ENCODE measurements at regions not wholly inside any gene's neighbourhood (a gene's known extent, or its start where the extent isn't known, plus 50 kb on each side); places are given as distances from the start of the nearest gene placed in this dataset.

DNA sequence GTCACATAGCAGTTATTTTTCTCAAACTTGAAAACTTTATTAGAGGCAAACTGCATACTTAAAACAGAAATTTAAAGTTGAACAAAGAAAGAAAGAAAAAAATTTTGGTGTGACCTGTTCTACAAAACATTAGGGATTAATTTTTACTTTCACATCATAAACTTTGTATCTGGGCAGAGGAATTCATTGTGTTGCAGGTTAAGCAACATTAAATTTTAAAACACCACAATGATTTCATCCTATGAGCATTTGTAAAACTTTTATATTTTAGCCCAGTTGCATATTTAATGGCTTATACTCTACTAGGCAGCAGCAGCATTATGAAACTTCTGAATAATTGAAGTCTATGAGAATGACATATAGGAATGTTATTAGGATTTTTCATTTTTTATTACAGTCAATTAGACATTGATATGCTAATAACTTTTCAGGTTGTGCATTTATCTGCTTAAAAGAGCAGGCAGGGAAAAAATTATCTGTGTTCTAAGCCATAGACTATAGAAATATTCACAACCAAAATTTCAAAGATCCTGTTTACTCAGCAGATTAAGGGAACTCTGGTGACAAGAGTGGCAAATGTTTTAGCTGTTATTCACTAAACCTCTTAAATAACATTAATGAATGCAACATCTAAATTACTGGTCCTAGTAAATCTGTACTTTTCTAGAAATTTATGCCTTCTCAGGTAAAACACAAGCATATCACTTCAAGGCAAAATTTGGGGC lies 1088.5 kb upstream of the CDH6 start:
- Histone ChIP-seq H3K4me1 (ENCODE audit: insufficient read depth, low read length) (no peaks in the 10 kb centered on the region), H3K27me3 (ENCODE audit: control insufficient read depth in 1 of 2, insufficient read depth in 2 of 2, low read length in 2 of 2) (no peaks in the 10 kb centered on the region), H3K9me3 (ENCODE audit: control insufficient read depth in 1 of 2, insufficient read depth in 1 of 2, low read length in 2 of 2) (peaks cover 0 to 10% of the 10 kb centered on the region in 2 experiments), H3K4me3 (ENCODE audit: low read length) (no peak overlapping the region), H3K36me3 (ENCODE audit: insufficient read depth, low read length) (no peaks in the 10 kb centered on the region), H3K27ac (ENCODE audit: low read depth in 1 of 2, low read length in 2 of 2) (no peak overlapping the region)
- DNase-seq (no peak), ATAC-seq (ENCODE audit: poor library complexity) (no peak)
- intact Hi-C loops (cut with DNase I, micrococcal nuclease) = no loop called here
- H3K4me1 Mint-ChIP-seq (ENCODE audit: low read depth) = no peaks in the 10 kb centered on the region
- H3K27me3 Mint-ChIP-seq = no peaks in the 10 kb centered on the region
- ChIA-PET CTCF (no interaction called here), POLR2A (no interaction called here)
- peaks cover 4% of the 10 kb centered on the region for H3K9me3 Mint-ChIP-seq
- H3K4me3 Mint-ChIP-seq = no peak overlapping the region
- H3K36me3 Mint-ChIP-seq (ENCODE audit: low read depth) = no peaks in the 10 kb centered on the region
- H3K27ac Mint-ChIP-seq = no peak overlapping the region
- TF ChIP-seq, protein P1, sequence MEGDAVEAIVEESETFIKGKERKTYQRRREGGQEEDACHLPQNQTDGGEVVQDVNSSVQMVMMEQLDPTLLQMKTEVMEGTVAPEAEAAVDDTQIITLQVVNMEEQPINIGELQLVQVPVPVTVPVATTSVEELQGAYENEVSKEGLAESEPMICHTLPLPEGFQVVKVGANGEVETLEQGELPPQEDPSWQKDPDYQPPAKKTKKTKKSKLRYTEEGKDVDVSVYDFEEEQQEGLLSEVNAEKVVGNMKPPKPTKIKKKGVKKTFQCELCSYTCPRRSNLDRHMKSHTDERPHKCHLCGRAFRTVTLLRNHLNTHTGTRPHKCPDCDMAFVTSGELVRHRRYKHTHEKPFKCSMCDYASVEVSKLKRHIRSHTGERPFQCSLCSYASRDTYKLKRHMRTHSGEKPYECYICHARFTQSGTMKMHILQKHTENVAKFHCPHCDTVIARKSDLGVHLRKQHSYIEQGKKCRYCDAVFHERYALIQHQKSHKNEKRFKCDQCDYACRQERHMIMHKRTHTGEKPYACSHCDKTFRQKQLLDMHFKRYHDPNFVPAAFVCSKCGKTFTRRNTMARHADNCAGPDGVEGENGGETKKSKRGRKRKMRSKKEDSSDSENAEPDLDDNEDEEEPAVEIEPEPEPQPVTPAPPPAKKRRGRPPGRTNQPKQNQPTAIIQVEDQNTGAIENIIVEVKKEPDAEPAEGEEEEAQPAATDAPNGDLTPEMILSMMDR (IDR thresholded peaks at IDR 0.05) = no peak

DNA sequence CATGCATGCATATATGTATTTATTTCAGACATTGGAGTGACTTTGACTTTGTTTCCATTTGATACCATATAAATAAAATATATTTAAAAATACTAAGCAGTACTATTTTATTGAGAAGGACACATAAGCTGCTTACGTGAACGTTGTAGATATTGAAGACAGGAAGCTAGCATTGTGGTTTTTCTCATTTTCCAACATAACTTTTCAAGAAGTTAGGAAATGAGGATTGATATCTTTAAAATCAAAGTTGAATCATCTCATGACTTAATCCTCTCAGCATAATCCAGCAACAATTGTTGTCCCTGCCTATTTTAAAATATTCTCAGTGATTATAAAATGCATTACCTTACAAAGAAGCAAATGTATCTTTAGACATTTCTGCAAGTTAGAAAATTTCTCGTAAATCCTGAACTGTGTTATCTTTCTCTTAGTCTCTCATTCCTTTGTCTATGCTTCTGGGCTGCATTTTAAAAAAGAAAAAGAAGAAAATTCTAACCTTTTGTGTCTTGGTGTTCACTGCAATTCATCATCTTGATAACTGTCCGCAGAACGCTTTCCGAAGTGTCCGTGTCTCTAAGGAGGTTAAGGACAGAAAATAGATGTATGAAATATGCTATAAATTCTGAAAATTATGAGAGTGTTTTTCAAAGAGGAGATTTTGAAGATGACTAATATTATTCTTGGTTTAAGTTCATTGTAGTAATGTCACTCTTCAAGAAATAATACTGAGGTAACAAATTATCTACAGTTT lies 1089.9 kb upstream of the CDH6 start:
- ChIA-PET POLR2A (interaction anchor here (0.6 kb wide), 1 partner anchor 178 kb away, joined by 3 read pairs; no protein-coding TSS in a partner anchor), CTCF (no interaction called here)
- H3K4me3 Mint-ChIP-seq = no peak overlapping the region
- Histone ChIP-seq H3K36me3 (ENCODE audit: insufficient read depth, low read length) (no peaks in the 10 kb centered on the region), H3K9me3 (ENCODE audit: control insufficient read depth in 1 of 2, insufficient read depth in 1 of 2, low read length in 2 of 2) (peaks cover 0 to 10% of the 10 kb centered on the region in 2 experiments), H3K4me3 (ENCODE audit: low read length) (no peak overlapping the region), H3K4me1 (ENCODE audit: insufficient read depth, low read length) (no peaks in the 10 kb centered on the region), H3K27ac (ENCODE audit: low read depth in 1 of 2, low read length in 2 of 2) (no peak overlapping the region), H3K27me3 (ENCODE audit: control insufficient read depth in 1 of 2, insufficient read depth in 2 of 2, low read length in 2 of 2) (no peaks in the 10 kb centered on the region)
- peaks cover 4% of the 10 kb centered on the region for H3K9me3 Mint-ChIP-seq
- DNase-seq = no peak
- H3K27me3 Mint-ChIP-seq = no peaks in the 10 kb centered on the region
- no peaks in the 10 kb centered on the region for H3K4me1 Mint-ChIP-seq (ENCODE audit: low read depth)
- no peak overlapping the region for H3K27ac Mint-ChIP-seq
- no peaks in the 10 kb centered on the region for H3K36me3 Mint-ChIP-seq (ENCODE audit: low read depth)
- intact Hi-C loops (cut with DNase I, micrococcal nuclease) = no loop called here
- TF ChIP-seq, protein P1 (IDR thresholded peaks at IDR 0.05) = no peak
- ATAC-seq (ENCODE audit: poor library complexity) = no peak

DNA sequence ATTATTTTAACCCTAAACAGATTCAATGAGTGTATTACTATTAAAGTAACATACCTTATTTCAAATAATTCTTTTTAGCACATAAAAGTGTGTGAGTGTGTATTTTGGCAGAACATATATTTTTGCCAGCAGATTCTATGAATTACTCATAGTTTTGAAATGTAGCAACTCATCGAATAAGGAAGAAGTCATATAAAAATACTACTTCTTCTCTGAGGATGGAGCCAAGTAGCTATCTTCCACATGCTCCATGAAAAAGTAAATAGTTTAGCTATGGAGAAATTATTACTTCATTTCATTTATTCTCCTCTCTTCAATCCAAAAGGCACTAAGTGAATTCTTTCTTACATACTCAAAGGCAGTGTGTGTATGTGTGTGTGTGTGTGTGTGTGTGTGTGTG lies 1090.4 kb upstream of the CDH6 start:
- no peaks in the 10 kb centered on the region for H3K27me3 Mint-ChIP-seq

More for the DNA sequence above, 1090.4 kb upstream of the CDH6 start:
- H3K4me1 ChIP-seq (ENCODE audit: insufficient read depth, low read length) = no peaks in the 10 kb centered on the region
- H3K27me3 ChIP-seq (ENCODE audit: control insufficient read depth in 1 of 2, insufficient read depth in 2 of 2, low read length in 2 of 2) = no peaks in the 10 kb centered on the region
- TF ChIP-seq, protein P1 (IDR thresholded peaks at IDR 0.05) = no peak
- CTCF ChIA-PET = interaction anchor here (0.7 kb wide), 1 partner anchor 10 kb away, joined by 3 read pairs; no protein-coding TSS in a partner anchor
- DNase-seq (no peak), ATAC-seq (ENCODE audit: poor library complexity) (no peak)
- Mint-ChIP-seq H3K4me1 (ENCODE audit: low read depth) (no peaks in the 10 kb centered on the region), H3K4me3 (no peak overlapping the region), H3K27ac (no peak overlapping the region), H3K36me3 (ENCODE audit: low read depth) (no peaks in the 10 kb centered on the region), H3K9me3 (peaks cover 4% of the 10 kb centered on the region)
- no peak overlapping the region for H3K4me3 ChIP-seq (ENCODE audit: low read length)
- H3K36me3 ChIP-seq (ENCODE audit: insufficient read depth, low read length) = no peaks in the 10 kb centered on the region
- POLR2A ChIA-PET = no interaction called here
- H3K27ac ChIP-seq (ENCODE audit: low read depth in 1 of 2, low read length in 2 of 2) = no peak overlapping the region
- H3K9me3 ChIP-seq (ENCODE audit: control insufficient read depth in 1 of 2, insufficient read depth in 1 of 2, low read length in 2 of 2) = peaks cover 0 to 10% of the 10 kb centered on the region in 2 experiments
- intact Hi-C loops (cut with DNase I, micrococcal nuclease) = no loop called here

Data from CD4-positive, alpha-beta T cell (primary cell).